ENCODE measurements at regions not wholly inside any gene's neighbourhood (a gene's known extent, or its start where the extent isn't known, plus 50 kb on each side); places are given as distances from the start of the nearest gene placed in this dataset.
A peak's percentile ranks its signal among the peaks of the same experiment; 100 is the strongest.
"Not testable (repeated sequence)": the region's sequence is repeated elsewhere in the genome, so short reads cannot be mapped to it uniquely, and the experiment has no call there.

- no peak for DNase-seq (ENCODE audit: low read depth)
Observed at GRCh38 chr4:77220828-77221613, 64.0 kb downstream of the CCNG2 start.

- DNase-seq (ENCODE audit: low read depth): no peak
Observed at GRCh38 chr4:77225022-77225421, 68.0 kb downstream of the CCNG2 start.

- DNase-seq (ENCODE audit: low read depth): no peak
Observed at GRCh38 chr4:77226939-77227705, 70.1 kb downstream of the CCNG2 start.

- no peak for DNase-seq (ENCODE audit: low read depth)
Observed at GRCh38 chr4:77229433-77229832, 72.4 kb downstream of the CCNG2 start.

GRCh38 chr4:77232653-77233052, 75.6 kb downstream of the CCNG2 start:
- no peak for DNase-seq (ENCODE audit: low read depth)

GRCh38 chr4:77235289-77235854, 78.4 kb downstream of the CCNG2 start:
- no peak for DNase-seq (ENCODE audit: low read depth)

- DNase-seq (ENCODE audit: low read depth): no peak
Observed at GRCh38 chr4:77236806-77237205, 79.8 kb downstream of the CCNG2 start.

GRCh38 chr4:77240469-77241066, 83.6 kb downstream of the CCNG2 start:
- DNase-seq (ENCODE audit: low read depth): peak; percentile 28

- no peak for DNase-seq (ENCODE audit: low read depth)
Observed at GRCh38 chr4:77248805-77249204, 91.8 kb downstream of the CCNG2 start.

- DNase-seq (ENCODE audit: low read depth): no peak
Observed at GRCh38 chr4:77251751-77252150, 94.7 kb downstream of the CCNG2 start.

- DNase-seq (ENCODE audit: low read depth): no peak
Observed at GRCh38 chr4:77263247-77263646, 106.2 kb downstream of the CCNG2 start.

GRCh38 chr4:77263976-77264375, 107.0 kb downstream of the CCNG2 start:
- not testable (repeated sequence) for DNase-seq (ENCODE audit: low read depth)

GRCh38 chr4:77264826-77265225, 107.8 kb downstream of the CCNG2 start:
- DNase-seq (ENCODE audit: low read depth): no peak

- DNase-seq (ENCODE audit: low read depth): no peak
Observed at GRCh38 chr4:77268108-77268507, 111.1 kb downstream of the CCNG2 start.

- DNase-seq (ENCODE audit: low read depth): no peak
Observed at GRCh38 chr4:77269505-77269904, 112.5 kb downstream of the CCNG2 start.

GRCh38 chr4:77273412-77273811, 116.4 kb downstream of the CCNG2 start:
- DNase-seq (ENCODE audit: low read depth): no peak

GRCh38 chr4:77279114-77279513, 122.1 kb downstream of the CCNG2 start:
- not testable (repeated sequence) for DNase-seq (ENCODE audit: low read depth)

GRCh38 chr4:77282305-77282704, 125.3 kb downstream of the CCNG2 start:
- no peak for DNase-seq (ENCODE audit: low read depth)

- DNase-seq (ENCODE audit: low read depth): no peak
Observed at GRCh38 chr4:77284036-77284435, 127.0 kb downstream of the CCNG2 start.

- DNase-seq (ENCODE audit: low read depth): no peak
Observed at GRCh38 chr4:77286906-77287305, 129.9 kb downstream of the CCNG2 start.

GRCh38 chr4:77293426-77293825, 136.4 kb downstream of the CCNG2 start:
- no peak for DNase-seq (ENCODE audit: low read depth)

- not testable (repeated sequence) for DNase-seq (ENCODE audit: low read depth)
Observed at GRCh38 chr4:77300996-77301395, 144.0 kb downstream of the CCNG2 start.

GRCh38 chr4:77305766-77306165, 148.8 kb downstream of the CCNG2 start:
- DNase-seq (ENCODE audit: low read depth): no peak
